GM18517 (cell line): ENCODE measurements at regions not wholly inside any gene's neighbourhood (a gene's known extent, or its start where the extent isn't known, plus 50 kb on each side); places are given as distances from the start of the nearest gene placed in this dataset.

ENCODE experiments used
- ATAC-seq: cut with Tn5 transposase; IDR thresholded peaks from one replicate; pipeline ENCODE4 v1.9.1; 2021; ENCODE audit warnings: mild to moderate bottlenecking, moderate library complexity; ENCODE audit not compliant: unreplicated experiment

- ATAC-seq, result no peak
Observed at GRCh38 chr13:74005320-74006157, 128.7 kb downstream of the KLF12 start.

GRCh38 chr13:74004109-74004508 lies 130.1 kb downstream of the KLF12 start:
- no peak for ATAC-seq

- no peak for ATAC-seq
Observed at GRCh38 chr13:74003374-74003773, 130.8 kb downstream of the KLF12 start.

- ATAC-seq, result no peak
Observed at GRCh38 chr13:74000876-74001275, 133.3 kb downstream of the KLF12 start.

- ATAC-seq, result peak; percentile 83
Observed at GRCh38 chr13:73998631-73999030, 135.6 kb downstream of the KLF12 start.

- no peak for ATAC-seq
Observed at GRCh38 chr13:73997964-73998363, 136.2 kb downstream of the KLF12 start.

- no peak for ATAC-seq
Observed at GRCh38 chr13:73996569-73996968, 137.6 kb downstream of the KLF12 start.

GRCh38 chr13:73995736-73996135 lies 138.5 kb downstream of the KLF12 start:
- no peak for ATAC-seq

- ATAC-seq, result no peak
Observed at GRCh38 chr13:73993661-73994060, 140.5 kb downstream of the KLF12 start.

- ATAC-seq, result peak; percentile 42
Observed at GRCh38 chr13:73991884-73992283, 142.3 kb downstream of the KLF12 start.

GRCh38 chr13:73991384-73991783 lies 142.8 kb downstream of the KLF12 start:
- ATAC-seq, result peak; percentile 54

- no peak for ATAC-seq
Observed at GRCh38 chr13:73989244-73989843, 144.9 kb downstream of the KLF12 start.

- no peak for ATAC-seq
Observed at GRCh38 chr13:73988461-73988860, 145.7 kb downstream of the KLF12 start.

- no peak for ATAC-seq
Observed at GRCh38 chr13:73987618-73988017, 146.6 kb downstream of the KLF12 start.

- ATAC-seq, result no peak
Observed at GRCh38 chr13:73985783-73986182, 148.4 kb downstream of the KLF12 start.

GRCh38 chr13:73984949-73985691 lies 149.1 kb downstream of the KLF12 start:
- ATAC-seq, result no peak

GRCh38 chr13:73984201-73984600 lies 150.0 kb downstream of the KLF12 start:
- no peak for ATAC-seq

- no peak for ATAC-seq
Observed at GRCh38 chr13:73983109-73983508, 151.1 kb downstream of the KLF12 start.

- no peak for ATAC-seq
Observed at GRCh38 chr13:73981595-73981994, 152.6 kb downstream of the KLF12 start.

- no peak for ATAC-seq
Observed at GRCh38 chr13:73975767-73976166, 158.4 kb downstream of the KLF12 start.

- no peak for ATAC-seq
Observed at GRCh38 chr13:73974051-73974450, 160.2 kb downstream of the KLF12 start.

- no peak for ATAC-seq
Observed at GRCh38 chr13:73973156-73973555, 161.0 kb downstream of the KLF12 start.
